Upper lobe of right lung (tissue), 1 donor: ENCODE measurements at regions not wholly inside any gene's neighbourhood (a gene's known extent, or its start where the extent isn't known, plus 50 kb on each side); places are given as distances from the start of the nearest gene placed in this dataset.

Source experiments
- ATAC-seq: fragments of 200-7000 bp; cut with Tn5 transposase; one replicate; pipeline ENCODE4 v1.9.1; 2020; ENCODE audit warnings: mild to moderate bottlenecking, moderate library complexity
- DNase-seq: peaks from one replicate; pipeline ENCODE4 v3.0.0-alpha.2; 2020
- H3K27ac ChIP-seq: fragments of 200-600 bp; one replicate; pipeline ENCODE4 v1.8.0; 2022
- H3K27me3 ChIP-seq: fragments of 200-600 bp; one replicate; pipeline ENCODE4 v1.8.0; 2022; ENCODE audit warnings: mild to moderate bottlenecking
- H3K36me3 ChIP-seq: fragments of 200-600 bp; one replicate; pipeline ENCODE4 v1.8.0; 2022
- H3K4me1 ChIP-seq: fragments of 200-600 bp; one replicate; pipeline ENCODE4 v1.8.0; 2022
- H3K4me3 ChIP-seq: fragments of 200-600 bp; one replicate; pipeline ENCODE4 v1.8.0; 2022; ENCODE audit warnings: mild to moderate bottlenecking
- H3K9me3 ChIP-seq: fragments of 200-600 bp; one replicate; pipeline ENCODE4 v1.8.0; 2022
- intact Hi-C: fragments of 100-400 bp; cut with DNase I; formaldehyde crosslinking; loops from one replicate; pipeline ENCODE4 v1.11.0; 2022
- TF ChIP-seq, protein P1 (sequence below): fragments of 200-600 bp; IDR thresholded peaks from one replicate; pipeline ENCODE4 v1.8.0; 2022; ENCODE audit warnings: antibody characterized with exemption
- donor health status: DM: no; HTN: yes; CAD: no; lungs with severe emphysema.

- DNase-seq (no peak), ATAC-seq (no peak)
- Histone ChIP-seq H3K4me1 (no peaks in the 10 kb centered on the region), H3K27me3 (no peaks in the 10 kb centered on the region), H3K4me3 (no peak overlapping the region), H3K9me3 (no peaks in the 10 kb centered on the region), H3K36me3 (no peaks in the 10 kb centered on the region), H3K27ac (no peak overlapping the region)
- TF ChIP-seq, protein P1, sequence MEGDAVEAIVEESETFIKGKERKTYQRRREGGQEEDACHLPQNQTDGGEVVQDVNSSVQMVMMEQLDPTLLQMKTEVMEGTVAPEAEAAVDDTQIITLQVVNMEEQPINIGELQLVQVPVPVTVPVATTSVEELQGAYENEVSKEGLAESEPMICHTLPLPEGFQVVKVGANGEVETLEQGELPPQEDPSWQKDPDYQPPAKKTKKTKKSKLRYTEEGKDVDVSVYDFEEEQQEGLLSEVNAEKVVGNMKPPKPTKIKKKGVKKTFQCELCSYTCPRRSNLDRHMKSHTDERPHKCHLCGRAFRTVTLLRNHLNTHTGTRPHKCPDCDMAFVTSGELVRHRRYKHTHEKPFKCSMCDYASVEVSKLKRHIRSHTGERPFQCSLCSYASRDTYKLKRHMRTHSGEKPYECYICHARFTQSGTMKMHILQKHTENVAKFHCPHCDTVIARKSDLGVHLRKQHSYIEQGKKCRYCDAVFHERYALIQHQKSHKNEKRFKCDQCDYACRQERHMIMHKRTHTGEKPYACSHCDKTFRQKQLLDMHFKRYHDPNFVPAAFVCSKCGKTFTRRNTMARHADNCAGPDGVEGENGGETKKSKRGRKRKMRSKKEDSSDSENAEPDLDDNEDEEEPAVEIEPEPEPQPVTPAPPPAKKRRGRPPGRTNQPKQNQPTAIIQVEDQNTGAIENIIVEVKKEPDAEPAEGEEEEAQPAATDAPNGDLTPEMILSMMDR = no peak
- intact Hi-C loops = no loop called here
These were observed 281.9 kb upstream of the SYT10 start for GRCh38 chr12:33721561-33721960.

DNA sequence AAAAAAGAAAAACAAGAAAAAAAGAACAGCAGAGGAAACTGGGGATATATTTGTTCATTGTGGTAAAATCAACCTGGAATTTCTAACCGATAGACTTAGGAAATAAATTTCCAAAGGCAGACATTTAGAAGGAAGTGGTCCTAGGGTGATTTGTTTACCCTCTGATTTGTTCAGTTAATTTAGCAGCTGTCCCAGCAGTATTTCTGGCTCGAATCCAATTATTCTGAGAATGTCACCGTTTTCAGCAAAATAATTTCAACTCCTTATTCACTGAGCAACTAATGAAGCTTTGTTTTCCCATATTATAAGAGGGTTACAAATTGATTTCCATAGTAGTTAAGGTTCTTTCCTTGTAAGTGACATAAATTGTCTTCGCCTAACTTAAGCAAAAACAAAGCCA is 285.2 kb upstream of the SYT10 start:
- H3K4me3 ChIP-seq = no peak overlapping the region
- TF ChIP-seq, protein P1 = no peak
- ATAC-seq (no peak), DNase-seq (no peak)
- no peaks in the 10 kb centered on the region for H3K36me3 ChIP-seq
- H3K9me3 ChIP-seq = no peaks in the 10 kb centered on the region
- H3K27me3 ChIP-seq = no peaks in the 10 kb centered on the region
- no peaks in the 10 kb centered on the region for H3K4me1 ChIP-seq
- no peak overlapping the region for H3K27ac ChIP-seq
- intact Hi-C loops = no loop called here

- Histone ChIP-seq H3K36me3 (no peaks in the 10 kb centered on the region), H3K4me3 (no peak overlapping the region), H3K27ac (no peak overlapping the region), H3K27me3 (no peaks in the 10 kb centered on the region), H3K9me3 (no peaks in the 10 kb centered on the region), H3K4me1 (no peaks in the 10 kb centered on the region)
- no peak for ATAC-seq
- TF ChIP-seq, protein P1 = no peak
- DNase-seq = no peak
- intact Hi-C loops = no loop called here
These were observed 287.4 kb upstream of the ALG10 start for GRCh38 chr12:33734871-33735270.

DNA sequence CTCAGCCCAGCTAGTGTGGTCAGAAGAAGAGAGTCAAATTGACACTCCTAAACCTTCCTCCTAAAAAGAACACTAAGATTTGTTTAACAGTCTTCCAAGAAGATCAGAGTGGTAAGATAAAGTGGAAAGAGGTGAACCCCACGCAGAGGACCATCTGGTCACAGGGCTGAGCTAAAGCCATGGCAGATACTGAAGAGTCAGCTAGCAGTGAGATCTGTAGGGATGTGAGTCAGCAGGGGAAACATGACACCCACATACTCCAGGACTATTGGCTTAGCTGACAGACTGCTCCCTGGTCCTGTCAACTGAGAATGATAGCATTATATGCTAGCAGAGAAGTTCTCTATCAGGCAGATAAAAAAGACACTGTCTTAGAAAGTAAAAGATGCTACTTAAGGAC is 269.4 kb upstream of the ALG10 start:
- no peak overlapping the region for H3K27ac ChIP-seq
- H3K9me3 ChIP-seq = no peaks in the 10 kb centered on the region
- ATAC-seq (no peak), DNase-seq (no peak)
- no peaks in the 10 kb centered on the region for H3K36me3 ChIP-seq
- H3K27me3 ChIP-seq = no peaks in the 10 kb centered on the region
- intact Hi-C loops = no loop called here
- H3K4me3 ChIP-seq = no peak overlapping the region
- no peaks in the 10 kb centered on the region for H3K4me1 ChIP-seq
- TF ChIP-seq, protein P1 = no peak

DNA sequence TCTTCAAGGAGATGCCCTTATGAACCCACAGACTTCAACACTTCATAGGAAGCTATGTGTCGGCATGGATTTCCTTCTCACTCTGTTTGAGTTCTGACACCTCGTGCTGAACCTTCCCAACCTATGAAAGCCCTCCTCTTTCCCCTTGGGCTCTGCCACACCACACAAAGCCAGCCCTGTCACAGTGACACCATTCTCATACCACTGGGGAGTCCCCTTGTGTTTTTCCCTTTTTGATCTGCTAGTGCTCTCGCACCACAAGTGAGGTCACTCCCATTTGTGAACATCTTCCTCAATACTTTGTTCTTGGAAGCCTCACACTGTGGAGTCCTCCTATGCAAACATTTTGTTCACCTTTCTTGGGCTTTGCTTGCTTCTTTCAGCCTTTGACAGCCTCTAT is 264.6 kb upstream of the ALG10 start:
- no peak overlapping the region for H3K4me3 ChIP-seq
- no peaks in the 10 kb centered on the region for H3K27me3 ChIP-seq
- H3K9me3 ChIP-seq = no peaks in the 10 kb centered on the region
- no peaks in the 10 kb centered on the region for H3K4me1 ChIP-seq
- TF ChIP-seq, protein P1 = no peak
- intact Hi-C loops = no loop called here
- H3K27ac ChIP-seq = no peak overlapping the region
- ATAC-seq = no peak
- DNase-seq = no peak
- no peaks in the 10 kb centered on the region for H3K36me3 ChIP-seq

GRCh38 chr12:33759279-33759678 is 263.0 kb upstream of the ALG10 start:
- no peak for DNase-seq
- H3K4me3 ChIP-seq = no peak overlapping the region
- H3K27ac ChIP-seq = no peak overlapping the region
- H3K27me3 ChIP-seq = no peaks in the 10 kb centered on the region
- TF ChIP-seq, protein P1 = no peak
- ATAC-seq = no peak
- no peaks in the 10 kb centered on the region for H3K9me3 ChIP-seq
- intact Hi-C loops = no loop called here
- H3K4me1 ChIP-seq = no peaks in the 10 kb centered on the region
- H3K36me3 ChIP-seq = no peaks in the 10 kb centered on the region
